NCI-H1105 (cell line): ENCODE measurements at regions not wholly inside any gene's neighbourhood (a gene's known extent, or its start where the extent isn't known, plus 50 kb on each side); places are given as distances from the start of the nearest gene placed in this dataset.
A peak's percentile ranks its signal among the peaks of the same experiment; 100 is the strongest.
"Not testable (repeated sequence)": the region's sequence is repeated elsewhere in the genome, so short reads cannot be mapped to it uniquely, and the experiment has no call there.

Experiments used
- DNase-seq: peaks from one replicate; lab custom pipeline; 2025; lab: John Stamatoyannopoulos, UW

GRCh38 chr13:54394908-54395307, 1366.3 kb downstream of the OLFM4 start:
- no peak for DNase-seq

GRCh38 chr13:54402495-54402894, 1373.9 kb downstream of the OLFM4 start:
- DNase-seq: no peak

GRCh38 chr13:54415753-54416366, 1387.2 kb downstream of the OLFM4 start:
- DNase-seq: no peak

GRCh38 chr13:54422946-54423345, 1394.3 kb downstream of the OLFM4 start:
- DNase-seq: not testable (repeated sequence)

- DNase-seq: no peak
Measured at GRCh38 chr13:54424344-54424743, 1395.7 kb downstream of the OLFM4 start.

- DNase-seq: peak; percentile 77
Measured at GRCh38 chr13:54433493-54434206, 1405.0 kb downstream of the OLFM4 start.

- not testable (repeated sequence) for DNase-seq
Measured at GRCh38 chr13:54440853-54441400, 1412.3 kb downstream of the OLFM4 start.

GRCh38 chr13:54445453-54445852, 1416.8 kb downstream of the OLFM4 start:
- no peak for DNase-seq

GRCh38 chr13:54445865-54446264, 1417.3 kb downstream of the OLFM4 start:
- DNase-seq: no peak

GRCh38 chr13:54449922-54450321, 1421.3 kb downstream of the OLFM4 start:
- no peak for DNase-seq

- no peak for DNase-seq
Measured at GRCh38 chr13:54484166-54484565, 1455.6 kb downstream of the OLFM4 start.

GRCh38 chr13:54486421-54487166, 1458.0 kb downstream of the OLFM4 start:
- no peak for DNase-seq

GRCh38 chr13:54489359-54489758, 1460.7 kb downstream of the OLFM4 start:
- DNase-seq: no peak

GRCh38 chr13:54492995-54493394, 1464.4 kb downstream of the OLFM4 start:
- no peak for DNase-seq

- no peak for DNase-seq
Measured at GRCh38 chr13:54511366-54511765, 1482.8 kb downstream of the OLFM4 start.

- no peak for DNase-seq
Measured at GRCh38 chr13:54513254-54513653, 1484.6 kb downstream of the OLFM4 start.

- DNase-seq: no peak
Measured at GRCh38 chr13:54536112-54536511, 1507.5 kb downstream of the OLFM4 start.

GRCh38 chr13:54563286-54563685, 1534.7 kb downstream of the OLFM4 start:
- DNase-seq: no peak

GRCh38 chr13:54572037-54572436, 1543.4 kb downstream of the OLFM4 start:
- DNase-seq: not testable (repeated sequence)

GRCh38 chr13:54573186-54573585, 1544.6 kb downstream of the OLFM4 start:
- no peak for DNase-seq

GRCh38 chr13:54574791-54575190, 1546.2 kb downstream of the OLFM4 start:
- no peak for DNase-seq

GRCh38 chr13:54591540-54591939, 1562.9 kb downstream of the OLFM4 start:
- DNase-seq: no peak

GRCh38 chr13:54592201-54592600, 1563.6 kb downstream of the OLFM4 start:
- no peak for DNase-seq
